Peyer's patch (tissue), 4 donors: ENCODE measurements at regions not wholly inside any gene's neighbourhood (a gene's known extent, or its start where the extent isn't known, plus 50 kb on each side); places are given as distances from the start of the nearest gene placed in this dataset.
"Not testable (repeated sequence)": the region's sequence is repeated elsewhere in the genome, so short reads cannot be mapped to it uniquely, and the experiment has no call there.

ENCODE experiments used
- POLR2A ChIP-seq, 2 donors: fragments of 450-650 bp; IDR thresholded peaks; one replicate each; pipeline ENCODE4 v1.5.1; 2017; ENCODE audit warnings: antibody characterized with exemption in 2 of 2, mild to moderate bottlenecking in 2 of 2, moderate library complexity in 2 of 2
- TF ChIP-seq, protein P1 (sequence below), 6 experiments: fragments of 450-650 bp in 4 of 6; fragments of 200-600 bp in 2 of 6; sonication (generic) in 1 of 6; IDR thresholded peaks; one replicate each; pipeline ENCODE4 v1.5.1; 2017 to 2019; ENCODE audit warnings: antibody characterized with exemption in 6 of 6, mild to moderate bottlenecking in 3 of 6, moderate library complexity in 1 of 6

DNA sequence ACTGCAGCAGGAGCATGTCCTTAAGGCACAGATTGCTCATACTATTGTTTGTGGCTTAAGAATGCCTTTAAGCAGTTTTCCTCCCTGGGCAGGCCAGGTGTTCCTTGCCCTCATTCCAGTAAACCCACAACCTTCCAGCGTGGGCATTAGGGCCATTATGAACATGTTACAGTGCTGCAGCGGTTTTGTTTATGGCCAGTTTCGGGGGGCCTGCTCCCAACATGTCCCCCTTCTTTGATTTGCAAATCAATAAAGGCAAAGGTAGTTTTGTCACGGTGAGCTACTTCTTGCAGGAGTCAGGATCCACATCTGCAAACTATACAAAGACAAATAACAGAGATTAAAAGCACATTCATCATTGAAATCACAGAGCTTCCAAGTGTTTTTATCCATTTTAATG lies 712.8 kb upstream of the MBL2 start:
- TF ChIP-seq POLR2A (IDR thresholded peaks at IDR 0.05) = not testable (repeated sequence)
- TF ChIP-seq, protein P1, sequence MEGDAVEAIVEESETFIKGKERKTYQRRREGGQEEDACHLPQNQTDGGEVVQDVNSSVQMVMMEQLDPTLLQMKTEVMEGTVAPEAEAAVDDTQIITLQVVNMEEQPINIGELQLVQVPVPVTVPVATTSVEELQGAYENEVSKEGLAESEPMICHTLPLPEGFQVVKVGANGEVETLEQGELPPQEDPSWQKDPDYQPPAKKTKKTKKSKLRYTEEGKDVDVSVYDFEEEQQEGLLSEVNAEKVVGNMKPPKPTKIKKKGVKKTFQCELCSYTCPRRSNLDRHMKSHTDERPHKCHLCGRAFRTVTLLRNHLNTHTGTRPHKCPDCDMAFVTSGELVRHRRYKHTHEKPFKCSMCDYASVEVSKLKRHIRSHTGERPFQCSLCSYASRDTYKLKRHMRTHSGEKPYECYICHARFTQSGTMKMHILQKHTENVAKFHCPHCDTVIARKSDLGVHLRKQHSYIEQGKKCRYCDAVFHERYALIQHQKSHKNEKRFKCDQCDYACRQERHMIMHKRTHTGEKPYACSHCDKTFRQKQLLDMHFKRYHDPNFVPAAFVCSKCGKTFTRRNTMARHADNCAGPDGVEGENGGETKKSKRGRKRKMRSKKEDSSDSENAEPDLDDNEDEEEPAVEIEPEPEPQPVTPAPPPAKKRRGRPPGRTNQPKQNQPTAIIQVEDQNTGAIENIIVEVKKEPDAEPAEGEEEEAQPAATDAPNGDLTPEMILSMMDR (IDR thresholded peaks at IDR 0.05) = not testable (repeated sequence)
